ENCODE measurements at regions not wholly inside any gene's neighbourhood (a gene's known extent, or its start where the extent isn't known, plus 50 kb on each side); places are given as distances from the start of the nearest gene placed in this dataset.

DNA sequence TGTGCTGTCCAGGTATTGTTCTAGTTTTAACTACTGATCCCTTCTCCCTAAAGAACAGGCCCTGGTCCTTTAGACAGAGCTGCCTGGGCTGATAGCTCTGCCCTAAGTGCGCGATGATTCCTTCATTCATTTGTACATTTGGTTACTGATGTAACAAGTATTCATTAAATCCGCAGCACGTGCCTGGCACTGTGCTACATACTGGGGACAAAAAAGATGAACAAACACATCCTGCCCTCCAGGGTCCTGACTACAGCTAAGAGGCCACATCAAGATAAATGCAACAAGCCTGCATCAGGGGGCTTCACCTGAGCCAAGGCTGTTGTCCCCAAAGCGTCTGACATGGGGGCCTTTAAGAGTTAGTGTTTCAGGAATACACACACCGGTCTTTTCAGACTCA lies 99.0 kb upstream of the PODXL start:
- TF ChIP-seq, protein P1, sequence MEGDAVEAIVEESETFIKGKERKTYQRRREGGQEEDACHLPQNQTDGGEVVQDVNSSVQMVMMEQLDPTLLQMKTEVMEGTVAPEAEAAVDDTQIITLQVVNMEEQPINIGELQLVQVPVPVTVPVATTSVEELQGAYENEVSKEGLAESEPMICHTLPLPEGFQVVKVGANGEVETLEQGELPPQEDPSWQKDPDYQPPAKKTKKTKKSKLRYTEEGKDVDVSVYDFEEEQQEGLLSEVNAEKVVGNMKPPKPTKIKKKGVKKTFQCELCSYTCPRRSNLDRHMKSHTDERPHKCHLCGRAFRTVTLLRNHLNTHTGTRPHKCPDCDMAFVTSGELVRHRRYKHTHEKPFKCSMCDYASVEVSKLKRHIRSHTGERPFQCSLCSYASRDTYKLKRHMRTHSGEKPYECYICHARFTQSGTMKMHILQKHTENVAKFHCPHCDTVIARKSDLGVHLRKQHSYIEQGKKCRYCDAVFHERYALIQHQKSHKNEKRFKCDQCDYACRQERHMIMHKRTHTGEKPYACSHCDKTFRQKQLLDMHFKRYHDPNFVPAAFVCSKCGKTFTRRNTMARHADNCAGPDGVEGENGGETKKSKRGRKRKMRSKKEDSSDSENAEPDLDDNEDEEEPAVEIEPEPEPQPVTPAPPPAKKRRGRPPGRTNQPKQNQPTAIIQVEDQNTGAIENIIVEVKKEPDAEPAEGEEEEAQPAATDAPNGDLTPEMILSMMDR (IDR thresholded peaks at IDR 0.05) = no peak
- TF ChIP-seq EZH2 (IDR thresholded peaks at IDR 0.05) (no peak), EZH2phosphoT487 (IDR thresholded peaks at IDR 0.05) (no peak)
